Central memory CD4-positive, alpha-beta T cell (primary cell): ENCODE measurements at regions not wholly inside any gene's neighbourhood (a gene's known extent, or its start where the extent isn't known, plus 50 kb on each side); places are given as distances from the start of the nearest gene placed in this dataset.
"Not testable (repeated sequence)": the region's sequence is repeated elsewhere in the genome, so short reads cannot be mapped to it uniquely, and the experiment has no call there.

ENCODE experiments used
- DNase-seq: peaks from one replicate; pipeline ENCODE4 v3.0.0; 2022

DNA sequence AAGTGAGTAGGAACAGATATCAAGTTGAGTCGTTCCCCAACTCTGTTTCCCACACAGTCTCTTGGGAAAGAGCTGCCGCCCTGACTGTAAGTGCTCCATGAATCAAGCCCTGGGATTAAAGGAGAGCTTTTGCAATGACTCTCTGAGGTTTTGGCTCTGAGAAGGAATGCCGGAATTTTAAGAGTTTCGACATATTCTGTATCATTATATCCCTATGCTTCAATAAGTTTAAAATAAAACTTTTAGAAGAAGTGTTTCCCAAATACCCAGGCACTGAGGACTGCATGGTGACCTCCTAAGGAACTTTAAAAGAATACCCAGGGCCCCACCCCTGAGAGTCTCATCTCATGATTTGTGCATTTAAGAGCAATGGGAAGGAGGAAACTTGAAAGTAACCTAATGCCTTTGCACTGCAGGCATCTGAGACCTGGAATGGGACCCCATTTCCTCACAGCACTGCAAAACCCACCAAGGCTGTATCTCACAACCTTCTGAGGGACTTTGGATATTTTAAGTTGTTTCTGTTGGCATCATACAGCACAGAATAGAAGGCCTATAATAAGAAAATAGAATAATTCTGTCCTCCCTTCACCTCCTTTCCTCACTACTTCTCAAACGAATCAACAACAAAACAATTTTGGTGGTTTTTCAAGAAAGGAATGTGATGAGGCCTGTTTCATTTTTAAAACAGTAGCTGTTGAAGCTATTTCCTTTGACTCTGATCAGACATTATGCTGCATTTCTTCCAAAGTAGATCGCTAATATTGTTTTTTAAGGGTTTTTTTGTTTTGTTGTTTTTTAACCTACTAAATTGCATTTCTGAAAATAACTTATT, 121.2 kb downstream of the GASK1B start:
- DNase-seq = no peak

DNA sequence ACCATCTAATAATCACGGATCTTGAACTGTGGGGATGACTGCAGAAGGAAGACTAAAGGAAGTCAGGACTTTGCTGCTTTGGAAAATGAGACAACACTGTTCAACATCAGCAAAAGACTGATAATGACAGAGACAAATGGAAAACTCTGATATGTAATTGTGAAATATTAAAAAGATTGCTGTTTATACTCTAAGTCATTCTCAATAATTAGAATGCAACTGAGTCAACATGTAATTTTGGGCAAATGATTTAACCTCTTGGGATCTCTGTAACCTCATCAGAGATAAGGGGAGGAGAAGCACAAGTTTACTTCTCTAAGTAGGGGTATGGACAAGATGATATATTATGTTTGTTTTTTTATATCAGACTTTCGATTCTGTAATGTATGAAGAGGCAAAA, 121.9 kb downstream of the GASK1B start:
- no peak for DNase-seq

DNA sequence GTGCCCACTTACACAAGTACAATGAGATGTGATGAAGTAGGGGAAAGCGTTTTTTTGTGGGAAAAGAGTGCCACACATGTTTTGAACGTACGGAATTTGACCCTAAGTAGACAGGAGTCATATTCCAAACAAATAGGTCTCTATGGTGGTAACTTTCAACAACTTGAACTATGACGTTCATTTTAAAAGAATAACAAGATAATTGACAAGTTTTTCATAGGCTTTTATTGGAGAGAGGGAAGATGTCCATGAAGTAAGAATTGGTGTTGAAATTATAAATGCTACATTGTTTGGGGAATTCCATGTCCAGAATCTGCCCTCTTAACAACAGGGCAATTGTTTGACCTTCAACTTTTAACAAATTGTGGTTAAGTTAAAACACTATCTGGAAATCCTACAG, 126.5 kb downstream of the GASK1B start:
- no peak for DNase-seq

DNA sequence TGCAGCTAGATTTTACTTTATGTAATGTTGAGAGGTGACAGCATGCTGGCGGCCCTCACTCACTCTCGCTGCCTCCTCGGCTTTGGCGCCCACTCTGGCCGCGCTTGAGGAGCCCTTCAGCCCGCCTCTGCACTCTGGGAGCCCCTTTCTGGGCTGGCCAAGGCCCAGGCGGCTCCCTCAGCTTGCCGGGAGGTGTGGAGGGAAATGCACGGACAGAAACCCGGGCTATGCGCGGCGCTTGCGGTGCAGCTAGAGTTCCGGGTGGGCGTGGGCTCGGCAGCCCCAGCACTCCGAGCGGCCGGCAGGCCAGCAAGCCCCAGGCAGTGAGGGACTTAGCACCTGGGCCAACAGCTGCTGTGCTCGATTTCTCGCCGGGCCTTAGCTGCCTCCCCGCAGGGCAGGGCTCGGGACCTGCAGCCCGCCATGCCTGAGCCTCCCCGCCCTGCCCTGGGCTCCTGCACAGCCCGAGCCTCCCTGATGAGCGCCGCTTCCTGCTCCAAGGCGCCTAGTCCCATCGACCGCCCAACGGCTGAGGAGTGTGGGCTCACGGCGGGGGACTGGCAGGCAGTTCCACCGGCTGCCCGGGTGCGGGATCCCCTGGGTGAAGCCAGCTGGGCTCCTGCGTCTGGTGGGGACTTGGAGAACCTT, 128.7 kb downstream of the GASK1B start:
- DNase-seq = no peak

DNA sequence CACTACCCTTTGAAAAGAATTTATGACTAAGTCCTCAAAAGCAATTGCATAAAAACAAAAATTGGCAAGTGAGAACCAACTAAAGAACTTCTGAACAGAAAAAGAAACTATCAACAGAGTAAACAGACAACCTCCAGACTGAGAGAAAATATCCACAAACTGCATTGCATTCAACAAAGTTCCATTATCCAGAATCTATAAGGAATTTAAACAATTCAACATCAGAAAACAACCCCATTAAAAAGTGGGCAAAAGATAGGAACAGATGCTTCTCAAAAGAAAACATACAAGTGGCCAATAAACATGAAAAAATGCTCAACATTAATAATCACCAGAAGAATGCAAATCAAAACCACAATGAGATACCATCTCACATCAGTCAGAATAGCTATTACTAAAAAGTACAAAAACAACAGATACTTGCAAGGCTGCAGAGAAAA, 130.2 kb downstream of the GASK1B start:
- no peak for DNase-seq

DNA sequence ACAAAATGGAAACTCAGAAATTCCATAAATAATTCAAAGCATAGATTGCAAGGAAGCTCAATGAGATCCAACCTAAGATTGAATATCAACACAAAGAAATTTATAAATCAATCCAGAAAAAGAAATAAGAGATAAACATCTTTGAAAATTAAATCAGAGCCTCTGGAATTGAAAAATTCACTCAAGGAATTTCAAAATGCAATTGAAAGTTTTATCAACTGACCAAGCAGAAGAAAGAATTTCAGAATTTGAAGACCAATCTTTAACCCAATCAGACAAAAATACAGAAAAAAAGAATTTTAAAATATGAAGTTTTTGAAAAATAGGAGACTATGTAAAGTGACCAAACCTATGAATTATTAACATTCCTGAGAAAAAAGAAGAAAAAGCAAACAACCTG, 134.1 kb downstream of the GASK1B start:
- DNase-seq = no peak

DNA sequence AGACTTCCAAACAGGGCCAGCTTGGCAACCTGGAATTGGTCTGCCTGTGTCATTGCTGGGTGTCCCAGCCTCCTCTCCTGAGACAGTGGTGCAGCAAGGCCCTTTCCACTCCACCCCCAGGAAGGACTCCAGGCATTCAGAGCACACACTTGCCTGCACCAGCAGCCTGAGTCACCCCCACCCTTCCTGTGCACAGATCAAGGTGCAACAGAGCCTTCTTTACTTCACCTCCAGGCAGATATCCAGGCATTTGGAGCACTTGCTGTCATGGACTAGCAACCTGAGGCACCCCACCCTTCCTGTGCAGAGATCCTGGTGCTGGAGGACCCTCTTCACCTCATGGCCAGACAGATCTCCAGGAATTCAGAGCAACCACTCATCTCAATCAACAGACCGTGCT, 135.8 kb downstream of the GASK1B start:
- DNase-seq = no peak

DNA sequence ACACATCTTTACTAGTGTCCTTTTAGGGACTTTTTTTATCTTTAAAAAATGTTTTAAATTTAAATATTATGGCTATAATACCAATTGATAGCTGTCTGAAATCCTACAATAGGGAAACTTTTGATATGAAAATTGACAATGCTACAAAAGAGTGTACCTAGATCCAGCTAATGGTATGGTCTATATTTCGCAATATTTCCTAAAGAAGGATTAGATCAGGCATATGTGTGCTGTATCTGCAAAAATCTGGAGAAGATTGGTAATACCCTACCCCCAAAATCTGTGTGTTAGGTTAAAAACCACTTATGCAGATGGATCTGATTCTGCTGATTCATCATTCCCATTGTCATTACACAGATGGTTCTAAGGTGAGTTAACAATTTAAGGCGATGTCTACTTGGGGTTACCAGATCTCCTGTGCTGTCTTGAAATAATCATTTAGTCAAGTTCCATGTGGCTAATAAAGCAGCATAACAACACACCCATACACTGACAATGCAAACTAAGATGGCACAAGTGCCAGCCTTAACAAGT, 137.1 kb downstream of the GASK1B start:
- DNase-seq = no peak

DNA sequence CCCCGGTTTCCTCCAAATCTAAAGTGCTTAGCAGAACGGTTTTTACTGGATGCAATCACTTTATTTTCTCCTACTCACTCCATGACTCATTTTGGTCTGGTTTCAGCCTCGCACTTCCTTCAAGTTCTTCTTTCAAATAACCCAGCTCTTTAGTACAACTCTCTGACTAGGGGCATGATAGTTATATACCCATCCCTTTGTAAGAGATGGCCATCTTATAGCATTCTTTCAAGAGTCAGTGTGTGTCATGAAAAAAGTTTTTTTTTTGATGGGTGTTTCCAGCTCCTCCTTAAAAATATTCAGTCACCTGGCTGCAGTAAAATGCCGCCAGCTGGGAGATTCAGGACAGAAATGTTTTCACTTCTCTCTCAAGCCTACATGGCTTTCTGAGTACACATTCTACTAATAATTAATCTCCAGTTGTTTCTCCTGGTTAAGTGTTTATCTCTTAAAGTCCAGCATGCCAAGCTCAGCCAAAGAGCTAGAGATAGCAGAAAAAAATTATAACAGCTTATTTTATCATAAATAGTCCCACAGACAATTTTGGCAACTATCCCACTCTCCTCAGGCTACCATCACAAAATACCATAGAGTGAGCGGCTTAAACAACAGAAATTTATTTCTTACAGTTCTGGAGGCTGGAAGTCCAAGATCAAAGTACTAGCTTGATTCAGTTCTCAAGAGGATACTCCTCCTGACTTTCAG, 139.3 kb downstream of the GASK1B start:
- no peak for DNase-seq

DNA sequence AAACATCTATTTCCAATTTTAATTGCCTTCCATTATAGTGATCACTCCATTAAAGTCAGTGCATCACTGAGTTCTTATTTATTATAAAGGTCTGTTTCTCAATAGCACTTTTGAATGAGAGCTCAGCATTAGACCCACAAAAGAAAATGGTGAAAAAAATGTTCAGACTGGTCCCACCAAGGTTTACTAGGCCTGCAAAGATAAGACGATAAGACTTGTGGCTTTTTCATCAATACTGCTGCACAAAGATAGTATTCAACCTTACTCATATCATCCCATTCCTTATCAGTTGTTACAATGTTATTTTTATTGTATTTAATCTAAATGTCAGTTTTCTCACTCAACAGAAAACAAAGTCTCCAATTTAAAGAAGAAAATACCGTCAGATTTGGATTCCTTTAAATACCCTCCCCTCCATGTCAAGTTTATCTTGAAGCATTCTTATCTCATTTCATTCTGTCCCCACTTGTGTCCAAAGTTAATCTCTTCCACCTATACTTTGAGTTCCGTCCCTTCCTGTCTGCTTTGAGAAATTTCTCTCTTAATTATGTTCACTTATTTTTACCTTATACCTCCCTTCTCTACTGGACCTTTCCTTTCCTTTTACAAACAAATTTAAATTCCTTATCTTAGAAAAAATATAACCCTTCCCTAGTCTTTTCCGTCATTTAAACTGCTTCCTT, 140.0 kb downstream of the GASK1B start:
- DNase-seq = no peak

DNA sequence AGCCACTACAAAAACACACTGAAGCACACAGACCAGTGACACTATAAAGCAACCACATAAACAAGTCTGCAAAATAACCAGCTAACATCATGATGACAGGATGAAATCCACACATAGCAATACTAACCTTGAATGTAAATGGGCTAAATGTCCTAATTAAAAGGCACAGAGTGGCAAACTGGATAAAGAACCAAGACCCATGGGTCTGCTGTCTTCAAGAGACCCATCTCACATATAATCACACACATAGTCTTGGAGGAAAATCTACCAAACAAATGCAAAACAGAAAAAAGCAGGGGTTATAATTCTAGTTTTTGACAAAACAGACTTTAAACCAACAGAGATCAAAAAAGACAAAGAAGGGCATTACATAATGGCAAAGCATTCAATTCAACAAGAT, 144.4 kb downstream of the GASK1B start:
- not testable (repeated sequence) for DNase-seq

DNA sequence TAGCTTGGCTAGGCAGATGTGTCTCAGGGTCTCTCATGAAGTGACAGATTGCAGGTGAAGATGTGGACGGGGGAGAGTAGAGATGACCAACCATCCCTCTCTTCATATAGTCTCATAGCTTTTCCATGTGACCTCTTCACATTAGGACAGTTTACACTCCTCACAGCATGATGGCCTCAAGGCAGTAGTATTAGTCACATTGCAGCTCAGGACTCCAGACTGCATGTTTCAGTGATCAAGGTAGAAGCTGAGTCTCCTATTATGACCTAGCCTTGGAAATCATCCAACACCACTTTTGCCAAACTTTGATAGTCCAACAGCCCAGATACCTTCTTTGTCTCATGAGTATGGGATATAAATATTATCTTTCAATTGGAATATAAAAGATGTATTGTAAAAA, 147.7 kb downstream of the GASK1B start:
- no peak for DNase-seq

DNA sequence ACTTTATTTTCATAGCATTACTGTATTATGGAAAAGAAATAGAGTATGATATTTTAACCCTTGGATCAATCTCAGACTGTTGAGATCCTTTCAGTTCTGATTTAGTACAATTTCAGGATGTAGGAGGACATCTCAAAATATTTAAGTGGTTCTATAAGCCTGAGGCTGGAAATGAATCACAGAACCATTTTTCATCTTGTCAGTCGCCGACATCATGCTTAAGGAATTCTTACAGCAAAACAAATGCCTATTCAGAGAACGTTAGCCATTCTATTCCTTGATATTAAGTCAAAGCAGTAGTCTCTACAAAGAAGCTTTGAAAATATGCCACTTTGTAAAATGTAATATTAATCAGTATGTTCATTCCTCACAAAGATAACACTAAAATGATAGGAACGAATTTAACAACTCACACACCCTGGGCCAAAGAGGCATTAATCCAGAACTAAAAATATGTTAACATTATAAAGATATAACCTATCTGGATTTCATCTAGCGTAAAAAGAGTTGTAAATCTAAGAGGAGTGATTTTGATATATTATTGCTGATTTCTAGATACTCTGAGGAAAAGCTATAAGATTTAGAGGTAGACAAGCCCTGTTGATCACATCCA, 152.0 kb downstream of the GASK1B start:
- DNase-seq = no peak

DNA sequence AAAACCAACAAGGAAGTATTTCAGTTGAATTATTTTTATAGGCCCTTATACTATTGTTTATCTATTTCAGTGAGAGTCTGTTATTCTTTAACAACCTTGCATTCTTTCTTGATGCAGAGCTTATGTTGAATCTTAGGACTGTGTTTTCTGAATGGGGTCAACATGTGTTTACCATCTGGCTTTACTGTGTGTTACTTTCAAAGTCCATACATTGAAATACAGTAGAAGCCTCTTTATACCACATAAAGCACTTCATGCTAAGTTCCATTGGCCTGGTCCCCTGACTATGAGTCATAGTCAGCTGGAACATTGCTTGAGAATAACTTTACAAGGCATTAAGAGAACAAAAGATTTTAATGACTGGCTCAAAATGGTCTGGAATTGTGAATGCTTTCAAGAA, 152.6 kb downstream of the GASK1B start:
- no peak for DNase-seq

DNA sequence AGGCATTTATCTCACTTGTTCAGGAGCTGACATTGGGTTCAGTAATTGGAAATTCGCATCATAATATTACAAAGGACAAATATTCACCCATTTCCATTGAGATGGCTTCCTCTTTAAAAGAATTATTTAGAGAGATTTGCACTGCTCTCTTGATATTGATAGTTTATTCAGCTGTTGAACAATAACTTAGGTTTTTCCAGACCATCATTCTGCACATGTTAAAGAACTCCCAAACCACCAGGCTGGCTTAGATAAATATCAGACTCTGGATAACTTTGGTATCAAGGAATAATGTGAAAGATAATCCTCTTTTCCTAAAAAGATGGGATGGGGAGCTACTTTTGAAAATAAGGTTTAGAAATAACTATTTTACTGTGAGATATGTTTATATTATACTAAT, 154.0 kb downstream of the GASK1B start:
- DNase-seq = no peak

DNA sequence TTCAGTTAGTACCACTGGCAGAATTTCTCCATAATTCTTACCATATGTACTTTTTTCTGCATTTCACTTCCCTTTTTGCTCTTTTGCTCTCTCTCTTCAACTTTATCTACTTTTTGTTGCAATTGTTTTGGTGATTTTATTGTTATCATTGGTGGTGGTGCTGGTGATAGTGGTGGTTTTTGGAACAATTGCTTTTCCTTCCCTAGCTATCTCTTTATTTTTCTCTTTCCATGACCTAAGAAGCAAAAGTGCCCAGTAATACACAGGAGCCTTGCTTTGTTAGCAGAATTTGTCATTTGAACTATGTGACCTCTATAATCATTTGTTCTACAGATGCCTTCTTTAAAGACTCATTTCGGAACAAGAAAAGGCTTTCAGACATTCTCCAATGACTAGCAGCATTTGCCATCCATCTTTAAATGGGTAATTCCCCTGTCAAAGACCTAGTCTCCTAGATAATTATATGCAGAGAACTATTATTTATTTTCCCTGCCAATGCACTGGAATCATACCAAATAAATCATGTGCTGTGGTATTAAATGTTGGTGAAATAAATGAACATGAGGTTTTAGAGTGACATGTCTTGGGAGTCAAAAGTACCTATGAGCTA, 154.5 kb downstream of the GASK1B start:
- no peak for DNase-seq

DNA sequence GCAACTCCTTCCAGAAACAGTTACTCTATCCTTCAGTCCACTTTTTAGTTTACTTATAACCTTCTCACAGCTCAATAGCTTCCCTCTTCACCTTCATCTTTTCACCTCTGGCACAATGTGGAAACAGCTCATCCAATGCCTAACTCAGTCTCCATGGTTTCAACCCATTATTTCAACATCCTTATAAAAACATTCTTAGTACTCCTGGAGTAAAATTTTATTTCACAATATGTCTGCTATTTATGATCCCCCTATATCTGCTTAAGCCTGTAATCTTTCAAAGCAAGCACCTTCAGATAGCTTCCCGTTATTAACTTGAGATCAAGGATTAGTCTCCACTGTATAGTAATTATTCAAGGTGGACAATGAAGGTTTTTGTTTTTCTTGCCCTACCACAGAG, 156.3 kb downstream of the GASK1B start:
- DNase-seq = no peak

DNA sequence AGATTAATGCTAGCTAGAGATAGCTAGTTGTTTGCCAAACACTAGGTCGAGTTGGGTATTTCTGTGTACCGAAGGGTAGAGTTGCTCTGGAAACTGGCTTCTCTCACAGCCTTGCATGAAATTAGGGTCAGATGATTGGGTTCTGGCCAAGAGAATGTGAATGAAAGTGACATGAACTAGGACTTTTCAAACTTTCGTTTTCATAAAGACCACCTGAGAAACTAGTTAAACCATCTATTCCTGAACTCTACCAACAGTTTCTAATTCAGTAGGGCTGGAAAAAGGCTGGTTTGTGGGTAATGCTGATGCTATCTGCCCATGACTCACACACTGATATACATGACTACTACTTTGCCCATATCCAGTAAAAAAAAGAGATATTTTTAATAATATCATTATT, 157.6 kb downstream of the GASK1B start:
- DNase-seq = no peak

DNA sequence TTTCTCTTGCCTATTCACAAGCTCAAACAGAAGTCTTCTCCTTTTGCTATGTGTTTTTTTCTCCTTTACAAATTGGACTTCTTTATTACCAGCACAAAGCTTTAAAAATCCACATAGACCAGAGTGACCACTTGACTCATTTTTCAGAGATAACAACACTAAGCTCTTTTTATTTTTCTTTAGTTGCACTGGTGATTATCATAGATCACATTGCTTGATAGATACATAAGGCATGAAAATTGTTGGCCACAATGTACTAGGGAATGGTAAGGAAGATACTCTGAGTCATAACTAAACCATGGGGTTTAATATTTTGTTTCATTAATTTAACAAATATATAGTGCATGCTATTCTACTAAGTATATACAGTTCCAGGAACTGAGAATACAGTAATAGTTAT, 159.0 kb downstream of the GASK1B start:
- DNase-seq = no peak

DNA sequence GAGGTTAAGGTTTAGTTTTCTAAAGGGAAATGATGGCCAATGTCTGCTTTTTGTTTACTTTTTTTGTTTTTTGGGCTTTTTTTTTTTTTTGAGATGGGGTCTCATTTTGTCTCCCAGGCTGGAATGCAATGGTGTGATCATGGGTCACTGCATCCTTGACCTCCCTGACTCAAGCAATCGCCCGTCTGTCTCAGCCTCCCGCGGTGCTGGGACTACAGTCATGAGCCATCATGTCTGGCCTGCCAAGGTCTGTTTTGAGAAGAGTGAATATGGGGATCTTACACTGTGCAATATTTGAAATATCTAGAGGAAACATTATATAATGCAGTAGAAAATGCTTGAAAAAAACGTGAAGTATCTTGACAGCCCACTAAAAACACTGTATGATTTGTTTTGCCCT, 162.5 kb downstream of the GASK1B start:
- DNase-seq = no peak

DNA sequence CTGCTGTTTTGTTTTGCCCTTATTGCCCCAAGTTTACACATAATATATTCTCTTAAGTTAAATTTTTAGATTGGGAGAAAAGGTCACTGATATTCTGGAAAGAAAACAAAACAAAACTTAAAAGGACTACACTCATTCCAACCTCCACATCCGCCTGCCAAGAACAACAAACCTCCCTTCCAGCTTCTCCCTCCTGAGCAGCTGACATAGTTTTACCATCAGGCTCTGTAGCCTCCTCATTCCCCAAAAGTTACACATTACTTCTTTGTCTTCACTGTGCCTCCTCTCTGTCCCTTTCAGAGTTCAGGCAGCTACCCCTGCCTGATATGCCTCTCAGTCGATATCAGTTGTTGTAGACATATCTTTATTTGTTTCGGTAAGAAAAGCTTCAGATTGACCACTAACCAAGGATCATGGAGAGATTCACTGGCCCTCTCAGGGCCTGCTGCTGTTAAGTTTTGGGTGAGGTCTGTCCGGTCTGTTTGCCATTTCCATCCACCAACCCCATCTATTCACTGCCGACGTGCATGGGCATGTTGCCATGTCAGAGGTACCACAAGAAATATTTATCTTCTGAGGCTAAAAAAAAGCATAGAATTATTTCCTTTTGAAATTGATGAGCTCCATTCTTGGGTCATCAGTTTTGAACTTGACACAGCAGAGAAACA, 164.1 kb downstream of the GASK1B start:
- no peak for DNase-seq

DNA sequence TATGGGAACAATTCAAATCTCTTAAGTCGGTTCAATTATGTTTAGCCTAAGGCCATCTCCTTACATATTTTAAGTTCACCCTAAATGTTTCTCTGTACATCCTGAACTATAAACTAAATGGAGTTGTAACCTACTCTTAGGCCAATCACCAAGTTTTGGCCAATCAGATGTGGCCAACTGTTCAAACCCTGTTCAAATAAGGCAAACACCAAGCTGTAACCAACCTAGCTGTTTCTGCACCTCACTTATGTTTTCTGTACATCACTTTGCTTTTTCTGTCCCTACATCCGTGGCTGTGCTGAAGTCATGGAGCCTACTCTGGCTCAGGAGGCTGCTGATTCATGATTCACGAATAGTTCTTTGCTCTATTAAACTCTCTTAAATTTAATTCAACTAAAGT, 165.3 kb downstream of the GASK1B start:
- no peak for DNase-seq
